RWPE1 (cell line): ENCODE measurements at regions not wholly inside any gene's neighbourhood (a gene's known extent, or its start where the extent isn't known, plus 50 kb on each side); places are given as distances from the start of the nearest gene placed in this dataset.

Experiments used
- CTCF ChIA-PET: fragments of 350-600 bp; sonication (Branson Sonifier 250); formaldehyde crosslinking; extraction: SDS; loops from one replicate; lab custom pipeline; 2021; lab: Yijun Ruan, JAX
- POLR2A ChIA-PET: fragments of 400-600 bp; formaldehyde crosslinking; extraction: SDS; loops from one replicate; lab custom pipeline; 2020; ENCODE audit warnings: antibody characterized with exemption; ENCODE audit not compliant: low non-redundant PET; lab: Yijun Ruan, JAX
- DNase-seq: peaks from one replicate; pipeline ENCODE4 v3.0.0; 2012; ENCODE audit warnings: low spot score
- H3K27ac ChIP-seq: fragments of 450-650 bp; 2 replicates; pipeline ENCODE4 v1.5.1; 2017
- CTCF ChIP-seq: fragments of 450-650 bp; conservative IDR thresholded peaks from 2 replicates; pipeline ENCODE4 v1.5.1; 2017; ENCODE audit warnings: low read depth, mild to moderate bottlenecking

GRCh38 chr3:73808862-73809509, 184.2 kb upstream of the PDZRN3 start:
- ChIA-PET CTCF (no interaction called here), POLR2A (no interaction called here)
- no peak for TF ChIP-seq CTCF
- DNase-seq, result peak; percentile 57
- H3K27ac ChIP-seq, result peak overlapping the region; percentile 83

- H3K27ac ChIP-seq, result no peak overlapping the region
- no peak for DNase-seq
- ChIA-PET POLR2A (no interaction called here), CTCF (no interaction called here)
- no peak for TF ChIP-seq CTCF
Measured at GRCh38 chr3:73805435-73805834, 180.7 kb upstream of the PDZRN3 start.

- POLR2A ChIA-PET, result no interaction called here
Measured at GRCh38 chr3:73804204-73804603, 179.5 kb upstream of the PDZRN3 start.

GRCh38 chr3:73801444-73801843, 176.7 kb upstream of the PDZRN3 start:
- no peak for TF ChIP-seq CTCF
- POLR2A ChIA-PET, result no interaction called here
- CTCF ChIA-PET, result no interaction called here
- DNase-seq, result no peak
- H3K27ac ChIP-seq, result no peak overlapping the region

More at GRCh38 chr3:73804204-73804603, 179.5 kb upstream of the PDZRN3 start:
- CTCF ChIA-PET, result no interaction called here
- TF ChIP-seq CTCF, result no peak
- no peak overlapping the region for H3K27ac ChIP-seq
- no peak for DNase-seq

GRCh38 chr3:73797311-73797710, 172.6 kb upstream of the PDZRN3 start:
- TF ChIP-seq CTCF, result no peak
- DNase-seq, result no peak
- POLR2A ChIA-PET, result no interaction called here
- no peak overlapping the region for H3K27ac ChIP-seq
- CTCF ChIA-PET, result interaction anchor here (0.7 kb wide), 1 partner anchor 1937 kb away, joined by 3 read pairs; no protein-coding TSS in a partner anchor

GRCh38 chr3:73796382-73796781, 171.6 kb upstream of the PDZRN3 start:
- H3K27ac ChIP-seq, result no peak overlapping the region
- POLR2A ChIA-PET, result no interaction called here
- TF ChIP-seq CTCF, result no peak
- CTCF ChIA-PET, result no interaction called here
- DNase-seq, result no peak
